Heart right ventricle (tissue), 16 donors: ENCODE measurements at regions not wholly inside any gene's neighbourhood (a gene's known extent, or its start where the extent isn't known, plus 50 kb on each side); places are given as distances from the start of the nearest gene placed in this dataset.

ENCODE experiments used
- ATAC-seq, 8 donors: fragments of 200-7000 bp; cut with Tn5 transposase; one replicate each; pipeline ENCODE4 v1.9.1; 2020; ENCODE audit warnings: mild to moderate bottlenecking in 8 of 8, moderate library complexity in 8 of 8, moderate number of reproducible peaks in 1 of 8
- DNase-seq, 2 donors: peaks; one replicate each; pipeline ENCODE4 v3.0.0-alpha.2; 2020
- H3K27ac ChIP-seq, 10 donors: fragments of 200-600 bp; sonication (generic) in 2 of 10; one replicate each; pipeline versions ENCODE4 v1.5.0 to v1.8.0; 2020 to 2022; ENCODE audit warnings: mild to moderate bottlenecking in 3 of 10
- H3K27me3 ChIP-seq, 7 donors: fragments of 200-600 bp; one replicate each; pipeline ENCODE4 v1.8.0; 2021 to 2022; ENCODE audit warnings: mild to moderate bottlenecking in 2 of 7
- H3K36me3 ChIP-seq, 9 donors: fragments of 200-600 bp; sonication (generic) in 1 of 9; one replicate each; pipeline versions ENCODE4 v1.5.0 to v1.8.0; 2020 to 2022; ENCODE audit warnings: mild to moderate bottlenecking in 2 of 9
- H3K4me1 ChIP-seq, 9 donors: fragments of 200-600 bp; sonication (generic) in 1 of 9; one replicate each; pipeline versions ENCODE4 v1.5.0 to v1.8.0; 2020 to 2022; ENCODE audit warnings: mild to moderate bottlenecking in 4 of 9
- H3K4me3 ChIP-seq, 10 donors: fragments of 200-600 bp; sonication (generic) in 2 of 10; one replicate each; pipeline versions ENCODE4 v1.5.0 to v1.8.0; 2020 to 2022; ENCODE audit warnings: mild to moderate bottlenecking in 7 of 10, moderate library complexity in 2 of 10
- H3K9me3 ChIP-seq, 11 donors: fragments of 200-600 bp in 10 of 11; sonication (generic) in 2 of 11; one replicate each; pipeline versions ENCODE4 v1.5.0 to v1.8.0; 2013 to 2022; ENCODE audit warnings: mild to moderate bottlenecking in 2 of 11, control low read depth in 1 of 11, moderate library complexity in 1 of 11
- whole genome bisulfite sequencing, 2 donors: extraction: QIAGEN DNeasy Blood & Tissue Kit; methylation state at CpG; one replicate each; pipeline ENCODE4 v1.1.7; 2013; ENCODE audit warnings: inconsistent platforms in 1 of 2; 5-methylcytosine and 5-hydroxymethylcytosine counted together
- intact Hi-C, 10 donors: fragments of 100-400 bp; cut with DNase I; formaldehyde crosslinking; loops; one replicate each; pipeline versions ENCODE4 v1.11.1 to v1.14.2; 2022
- TF ChIP-seq, protein P1 (sequence below), 9 donors: fragments of 200-600 bp; sonication (generic) in 2 of 9; IDR thresholded peaks; one replicate each; pipeline versions ENCODE4 v1.5.0 to v1.8.0; 2021 to 2022; ENCODE audit warnings: antibody characterized with exemption in 9 of 9, mild to moderate bottlenecking in 5 of 9, moderate library complexity in 1 of 9
- donor health status: Arrhythmogenic right ventricular cardiomyopathy.
- donor health status: ischemic (EF 13 %, LVEDD 7.1; RV severe dilation, severe dysfunction).
- donor health status: healthy with polysubstance abuse.
- donor health status: DM: no; HTN: yes; CAD: no.
- donor health status: DM: no; HTN: no; CAD: no.
- donor health status: ischemic (EF 25% LVEDD 6.9; RV normal size, moderate dysfunction).
- donor health status: ischemic (EF 25% LVEDD 5.7; RV mildly dilated, moderate dysfunction).
- donor health status: healthy.
- donor health status: DM: yes; HTN: yes; CAD: no.
- donor health status: Ischemic cardiomyopathy.
- donor health status: ischemic (EF 35%, LVEDD 5.7; RV mildly dilated, moderate dysfunction).
- donor health status: nonischemic (EF 11% LVEDD 7.7; RV severe dilation, severe dysfunction).
- donor health status: DM: yes; HTN: yes; CAD: no.
- donor health status: PGD.
- donor health status: ischemic (EF 29% LVEDD 5.4; RV normal size, mild dysfunction).
- donor health status: nonischemic (EF 23%, LVEDD 6.1; RV moderate dilation, normal function).

DNA sequence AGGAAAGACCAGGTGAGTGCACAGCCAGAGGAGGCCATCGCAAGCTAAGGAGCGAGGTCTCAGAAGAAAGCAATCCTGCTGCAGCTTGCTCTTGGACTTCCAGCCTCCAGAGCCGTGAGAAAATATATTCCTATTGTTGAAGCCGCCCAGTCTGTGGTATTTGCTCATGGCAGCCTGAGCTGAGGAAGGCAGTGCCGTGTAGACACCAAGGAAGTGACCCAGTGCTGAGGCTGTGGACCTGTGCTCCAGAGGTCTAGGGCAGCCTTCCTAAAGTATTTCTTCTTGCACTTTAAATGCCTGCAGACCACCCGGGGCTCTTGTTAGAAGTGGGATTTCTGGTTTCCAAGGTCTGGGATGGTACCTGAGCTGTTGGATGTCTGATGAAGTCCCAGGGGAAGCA, 158.5 kb upstream of the KL start:
- Histone ChIP-seq H3K36me3 (no peaks in the 10 kb centered on the region), H3K4me1 (no peaks in the 10 kb centered on the region), H3K27ac (no peak overlapping the region), H3K4me3 (no peak overlapping the region), H3K27me3 (no peaks in the 10 kb centered on the region), H3K9me3 (peaks cover 0 to 15% (median 11%) of the 10 kb centered on the region in 11 donors)
- TF ChIP-seq, protein P1, sequence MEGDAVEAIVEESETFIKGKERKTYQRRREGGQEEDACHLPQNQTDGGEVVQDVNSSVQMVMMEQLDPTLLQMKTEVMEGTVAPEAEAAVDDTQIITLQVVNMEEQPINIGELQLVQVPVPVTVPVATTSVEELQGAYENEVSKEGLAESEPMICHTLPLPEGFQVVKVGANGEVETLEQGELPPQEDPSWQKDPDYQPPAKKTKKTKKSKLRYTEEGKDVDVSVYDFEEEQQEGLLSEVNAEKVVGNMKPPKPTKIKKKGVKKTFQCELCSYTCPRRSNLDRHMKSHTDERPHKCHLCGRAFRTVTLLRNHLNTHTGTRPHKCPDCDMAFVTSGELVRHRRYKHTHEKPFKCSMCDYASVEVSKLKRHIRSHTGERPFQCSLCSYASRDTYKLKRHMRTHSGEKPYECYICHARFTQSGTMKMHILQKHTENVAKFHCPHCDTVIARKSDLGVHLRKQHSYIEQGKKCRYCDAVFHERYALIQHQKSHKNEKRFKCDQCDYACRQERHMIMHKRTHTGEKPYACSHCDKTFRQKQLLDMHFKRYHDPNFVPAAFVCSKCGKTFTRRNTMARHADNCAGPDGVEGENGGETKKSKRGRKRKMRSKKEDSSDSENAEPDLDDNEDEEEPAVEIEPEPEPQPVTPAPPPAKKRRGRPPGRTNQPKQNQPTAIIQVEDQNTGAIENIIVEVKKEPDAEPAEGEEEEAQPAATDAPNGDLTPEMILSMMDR (IDR thresholded peaks at IDR 0.05) = no peak
- ATAC-seq (no peak), DNase-seq (no peak)
- intact Hi-C loops = no loop called here
- WGBS, 2 donors = 98% methylated on average over 6 of the region's 6 CpGs

DNA sequence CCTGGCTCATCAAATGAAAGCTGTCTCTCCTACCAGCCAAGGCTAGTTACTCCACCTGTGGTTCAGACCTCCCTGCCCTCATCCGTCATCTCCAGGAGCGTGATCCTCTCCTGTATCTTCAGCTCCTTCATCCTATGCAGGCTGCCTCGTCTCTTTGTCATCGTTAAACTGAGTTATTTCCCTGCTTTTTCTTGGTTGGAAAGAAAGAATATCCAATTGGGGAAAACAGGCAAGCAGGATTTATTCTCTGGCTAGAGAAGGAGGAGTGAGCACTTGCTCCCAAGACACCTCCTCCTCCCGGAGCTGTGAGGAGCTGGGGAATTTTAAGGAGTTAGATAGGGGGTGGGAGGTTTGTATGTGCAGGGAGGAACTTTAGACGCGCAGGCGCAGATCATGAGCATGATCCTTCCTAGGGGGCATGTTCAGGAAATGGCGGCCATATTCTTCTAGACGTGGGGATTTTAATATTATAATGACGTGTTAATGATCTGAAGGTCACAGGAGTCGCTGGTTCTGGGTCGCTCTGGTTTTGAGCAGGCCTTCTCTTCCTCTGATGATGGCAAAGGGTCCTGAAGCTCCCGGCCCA, 156.4 kb upstream of the KL start:
- WGBS, 2 donors = 92 to 93% methylated on average over 14 of the region's 14 CpGs
- H3K27me3 ChIP-seq = no peaks in the 10 kb centered on the region
- H3K4me1 ChIP-seq = no peaks in the 10 kb centered on the region
- no peak for DNase-seq
- no peak overlapping the region for H3K27ac ChIP-seq
- TF ChIP-seq, protein P1 (IDR thresholded peaks at IDR 0.05) = no peak
- H3K9me3 ChIP-seq = peaks cover 0 to 15% (median 11%) of the 10 kb centered on the region in 11 donors
- no peak for ATAC-seq
- no peaks in the 10 kb centered on the region for H3K36me3 ChIP-seq
- H3K4me3 ChIP-seq = no peak overlapping the region
- intact Hi-C loops = no loop called here

DNA sequence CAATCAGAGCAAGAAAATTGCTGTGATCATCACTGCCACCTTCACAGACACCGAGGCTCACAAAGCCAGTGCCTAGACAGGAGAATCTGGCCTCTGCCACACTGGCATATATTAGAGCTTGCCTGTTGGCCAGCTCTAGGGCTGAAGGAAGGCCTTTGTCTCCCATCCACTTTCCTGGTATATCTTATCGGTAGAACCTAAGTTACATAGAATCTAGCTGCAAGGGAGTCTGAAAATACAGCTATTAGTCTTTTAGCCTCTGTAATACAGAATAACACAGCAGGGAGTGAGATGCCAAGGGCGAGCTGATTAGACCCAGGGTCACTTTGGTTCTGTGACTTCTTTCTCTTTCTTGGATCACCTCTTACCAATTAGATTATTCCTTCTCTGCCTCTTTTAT, 154.9 kb upstream of the KL start:
- Histone ChIP-seq H3K4me3 (no peak overlapping the region), H3K36me3 (no peaks in the 10 kb centered on the region), H3K4me1 (no peaks in the 10 kb centered on the region), H3K27me3 (no peaks in the 10 kb centered on the region), H3K27ac (no peak overlapping the region), H3K9me3 (peaks cover 0 to 15% (median 11%) of the 10 kb centered on the region in 11 donors)
- TF ChIP-seq, protein P1 (IDR thresholded peaks at IDR 0.05) = no peak
- 93% methylated on average over 3 of the region's 3 CpGs for WGBS, 2 donors
- ATAC-seq (no peak), DNase-seq (no peak)
- intact Hi-C loops = no loop called here

DNA sequence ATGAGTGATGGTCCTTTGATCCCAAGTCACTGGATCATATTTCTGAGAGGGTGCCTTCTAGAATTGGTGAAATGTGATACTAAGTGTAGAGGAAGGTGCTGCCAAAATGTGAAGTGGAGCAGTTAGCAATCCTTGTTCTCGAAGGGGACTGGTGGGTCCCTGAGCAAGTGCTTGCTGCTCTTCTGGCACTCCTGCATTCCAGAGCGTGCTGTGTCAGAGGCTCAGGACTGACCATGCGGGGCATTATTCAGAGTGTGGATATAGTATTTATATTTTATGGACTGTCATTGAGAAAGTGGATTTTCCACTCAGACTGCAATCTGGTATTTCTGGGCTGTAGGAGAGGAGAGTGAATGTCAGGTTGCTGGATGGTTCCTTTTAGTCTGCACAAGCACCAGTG, 152.6 kb upstream of the KL start:
- TF ChIP-seq, protein P1 (IDR thresholded peaks at IDR 0.05) = no peak
- Histone ChIP-seq H3K27ac (no peak overlapping the region), H3K4me3 (no peak overlapping the region), H3K4me1 (no peaks in the 10 kb centered on the region), H3K9me3 (peaks cover 0 to 15% (median 11%) of the 10 kb centered on the region in 11 donors), H3K27me3 (no peaks in the 10 kb centered on the region), H3K36me3 (no peaks in the 10 kb centered on the region)
- ATAC-seq (no peak), DNase-seq (no peak)
- 77 to 86% methylated on average over 3 of the region's 3 CpGs for WGBS, 2 donors
- intact Hi-C loops = no loop called here
